ENCODE measurements at regions not wholly inside any gene's neighbourhood (a gene's known extent, or its start where the extent isn't known, plus 50 kb on each side); places are given as distances from the start of the nearest gene placed in this dataset.
"Not testable (repeated sequence)": the region's sequence is repeated elsewhere in the genome, so short reads cannot be mapped to it uniquely, and the experiment has no call there.

GRCh38 chr10:81662837-81663236 is 212.2 kb upstream of the NRG3 start:
- Mint-ChIP-seq H3K4me3 (ENCODE audit: unreplicated experiment) (no peak overlapping the region), H3K27me3 (ENCODE audit: low read depth, unreplicated experiment) (peaks cover 3% of the 10 kb centered on the region), H3K9me3 (ENCODE audit: unreplicated experiment) (no peaks in the 10 kb centered on the region), H3K4me1 (ENCODE audit: low read depth, unreplicated experiment) (peaks cover 4% of the 10 kb centered on the region), H3K36me3 (ENCODE audit: low read depth, unreplicated experiment) (no peaks in the 10 kb centered on the region), H3K27ac (ENCODE audit: unreplicated experiment) (no peak overlapping the region)
- FAIRE-seq, result no peak
- no peaks in the 10 kb centered on the region for H4K20me1 ChIP-seq (ENCODE audit: insufficient read depth, low read length)
- no peak overlapping the region for H3K4me2 ChIP-seq (ENCODE audit: low read length)
- no peaks in the 10 kb centered on the region for H3K36me3 ChIP-seq (ENCODE audit: insufficient read depth, low read length)
- H3K9me3 ChIP-seq (ENCODE audit: insufficient read depth, low read depth, low read length), result no peaks in the 10 kb centered on the region
- H3K27me3 ChIP-seq (ENCODE audit: insufficient read depth, low read length), result no peaks in the 10 kb centered on the region
- H3K4me1 ChIP-seq (ENCODE audit: insufficient read depth, low read length), result no peaks in the 10 kb centered on the region
- DNase-seq (ENCODE audit: low read depth), result no peak
- no peak overlapping the region for H3K27ac ChIP-seq (ENCODE audit: low read depth, low read length)
- no peaks in the 10 kb centered on the region for H3K79me2 ChIP-seq (ENCODE audit: insufficient read depth, low read length)
- TF ChIP-seq, protein P1, sequence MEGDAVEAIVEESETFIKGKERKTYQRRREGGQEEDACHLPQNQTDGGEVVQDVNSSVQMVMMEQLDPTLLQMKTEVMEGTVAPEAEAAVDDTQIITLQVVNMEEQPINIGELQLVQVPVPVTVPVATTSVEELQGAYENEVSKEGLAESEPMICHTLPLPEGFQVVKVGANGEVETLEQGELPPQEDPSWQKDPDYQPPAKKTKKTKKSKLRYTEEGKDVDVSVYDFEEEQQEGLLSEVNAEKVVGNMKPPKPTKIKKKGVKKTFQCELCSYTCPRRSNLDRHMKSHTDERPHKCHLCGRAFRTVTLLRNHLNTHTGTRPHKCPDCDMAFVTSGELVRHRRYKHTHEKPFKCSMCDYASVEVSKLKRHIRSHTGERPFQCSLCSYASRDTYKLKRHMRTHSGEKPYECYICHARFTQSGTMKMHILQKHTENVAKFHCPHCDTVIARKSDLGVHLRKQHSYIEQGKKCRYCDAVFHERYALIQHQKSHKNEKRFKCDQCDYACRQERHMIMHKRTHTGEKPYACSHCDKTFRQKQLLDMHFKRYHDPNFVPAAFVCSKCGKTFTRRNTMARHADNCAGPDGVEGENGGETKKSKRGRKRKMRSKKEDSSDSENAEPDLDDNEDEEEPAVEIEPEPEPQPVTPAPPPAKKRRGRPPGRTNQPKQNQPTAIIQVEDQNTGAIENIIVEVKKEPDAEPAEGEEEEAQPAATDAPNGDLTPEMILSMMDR (IDR thresholded peaks at IDR 0.05; ENCODE audit: insufficient read depth, low read depth, low read length), result no peak
- TF ChIP-seq EZH2 (IDR thresholded peaks at IDR 0.05; ENCODE audit: insufficient read depth, low read length), result no peak
- no peak overlapping the region for H3K4me3 ChIP-seq (ENCODE audit: insufficient read depth, low read depth, low read length)
- no peak overlapping the region for H3K9ac ChIP-seq (ENCODE audit: low read length)
- no peak overlapping the region for H2AFZ ChIP-seq (ENCODE audit: low read depth, low read length)

- not testable (repeated sequence) for H3K4me3 ChIP-seq (ENCODE audit: insufficient read depth, low read depth, low read length); H3K4me2 ChIP-seq (ENCODE audit: low read length); H3K9me3 Mint-ChIP-seq (ENCODE audit: unreplicated experiment); H3K36me3 ChIP-seq (ENCODE audit: insufficient read depth, low read length); DNase-seq (ENCODE audit: low read depth); H3K4me3 Mint-ChIP-seq (ENCODE audit: unreplicated experiment); H3K9ac ChIP-seq (ENCODE audit: low read length); FAIRE-seq; H3K79me2 ChIP-seq (ENCODE audit: insufficient read depth, low read length); H3K27ac ChIP-seq (ENCODE audit: low read depth, low read length); H4K20me1 ChIP-seq (ENCODE audit: insufficient read depth, low read length); H3K36me3 Mint-ChIP-seq (ENCODE audit: low read depth, unreplicated experiment); H3K27ac Mint-ChIP-seq (ENCODE audit: unreplicated experiment); H3K27me3 Mint-ChIP-seq (ENCODE audit: low read depth, unreplicated experiment); H2AFZ ChIP-seq (ENCODE audit: low read depth, low read length); H3K9me3 ChIP-seq (ENCODE audit: insufficient read depth, low read depth, low read length); H3K4me1 ChIP-seq (ENCODE audit: insufficient read depth, low read length); H3K27me3 ChIP-seq (ENCODE audit: insufficient read depth, low read length); H3K4me1 Mint-ChIP-seq (ENCODE audit: low read depth, unreplicated experiment)
Measured at GRCh38 chr10:81664800-81665199, 210.2 kb upstream of the NRG3 start.

DNA sequence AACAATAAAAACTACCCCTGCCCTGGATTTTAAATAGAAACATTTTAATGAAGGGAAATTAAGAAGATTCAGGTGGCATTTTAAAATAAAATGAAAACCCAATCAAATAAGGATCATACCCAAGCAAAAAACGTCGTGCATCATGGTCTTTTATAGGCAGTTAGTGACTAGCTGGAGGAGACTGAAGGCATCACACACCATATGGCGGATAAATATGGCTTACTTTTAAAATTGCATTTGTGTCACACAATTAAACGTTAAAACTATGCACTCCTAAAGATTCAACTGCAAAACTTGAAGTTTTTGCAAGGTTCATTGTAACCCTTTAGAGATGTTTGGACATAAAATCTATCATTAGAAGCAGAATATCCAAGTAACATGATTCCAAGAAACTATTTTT is 200.1 kb upstream of the NRG3 start:
- no peak overlapping the region for H3K27ac Mint-ChIP-seq (ENCODE audit: unreplicated experiment)
- Histone ChIP-seq H3K4me1 (ENCODE audit: insufficient read depth, low read length) (no peaks in the 10 kb centered on the region), H3K79me2 (ENCODE audit: insufficient read depth, low read length) (no peaks in the 10 kb centered on the region), H3K27me3 (ENCODE audit: insufficient read depth, low read length) (no peaks in the 10 kb centered on the region), H3K4me3 (ENCODE audit: insufficient read depth, low read depth, low read length) (no peak overlapping the region), H3K4me2 (ENCODE audit: low read length) (no peak overlapping the region), H2AFZ (ENCODE audit: low read depth, low read length) (no peak overlapping the region), H3K9me3 (ENCODE audit: insufficient read depth, low read depth, low read length) (no peaks in the 10 kb centered on the region), H3K27ac (ENCODE audit: low read depth, low read length) (no peak overlapping the region), H3K36me3 (ENCODE audit: insufficient read depth, low read length) (no peaks in the 10 kb centered on the region), H3K9ac (ENCODE audit: low read length) (no peak overlapping the region), H4K20me1 (ENCODE audit: insufficient read depth, low read length) (no peaks in the 10 kb centered on the region)
- H3K36me3 Mint-ChIP-seq (ENCODE audit: low read depth, unreplicated experiment), result no peaks in the 10 kb centered on the region
- no peaks in the 10 kb centered on the region for H3K27me3 Mint-ChIP-seq (ENCODE audit: low read depth, unreplicated experiment)
- DNase-seq (ENCODE audit: low read depth) (no peak), FAIRE-seq (no peak)
- H3K9me3 Mint-ChIP-seq (ENCODE audit: unreplicated experiment), result no peaks in the 10 kb centered on the region
- TF ChIP-seq, protein P1 (IDR thresholded peaks at IDR 0.05; ENCODE audit: insufficient read depth, low read depth, low read length), result no peak
- TF ChIP-seq EZH2 (IDR thresholded peaks at IDR 0.05; ENCODE audit: insufficient read depth, low read length), result no peak
- peaks cover under 1% of the 10 kb centered on the region for H3K4me1 Mint-ChIP-seq (ENCODE audit: low read depth, unreplicated experiment)
- no peak overlapping the region for H3K4me3 Mint-ChIP-seq (ENCODE audit: unreplicated experiment)

All from astrocyte (in vitro differentiated cells and primary cell).